ENCODE measurements at regions not wholly inside any gene's neighbourhood (a gene's known extent, or its start where the extent isn't known, plus 50 kb on each side); places are given as distances from the start of the nearest gene placed in this dataset.
A peak's percentile ranks its signal among the peaks of the same experiment; 100 is the strongest.

DNA sequence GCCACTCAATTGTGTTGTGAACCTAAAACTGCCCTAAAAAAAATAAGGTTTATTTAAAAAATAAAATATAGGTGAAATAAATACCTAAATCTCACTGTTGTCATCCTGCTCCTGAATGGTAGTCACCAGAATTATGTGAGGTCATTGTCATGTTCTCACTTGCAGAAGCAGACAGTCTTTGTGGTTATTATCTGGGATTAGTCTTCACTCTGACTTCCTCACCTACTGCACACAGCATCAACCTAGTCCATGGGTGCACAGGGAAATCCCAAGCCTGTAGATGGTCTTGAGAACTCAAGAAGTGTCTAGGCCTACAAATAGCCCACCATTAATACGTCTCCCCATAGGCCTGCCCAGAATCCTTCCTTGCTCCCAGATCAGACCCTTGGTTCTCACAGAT lies 97.0 kb downstream of the FOXF2 start:
- intact Hi-C loops (cut with DNase I), result no loop called here
- no peak for DNase-seq
- 17% methylated on average over 1 of the region's 1 CpG for WGBS (ENCODE audit: insufficient coverage, low coverage, low lambda C conversion rate, missing lambda C conversion rate)
- no peaks in the 10 kb centered on the region for H3K36me3 ChIP-seq
- H3K27me3 ChIP-seq, result no peaks in the 10 kb centered on the region
- no peak overlapping the region for H3K4me3 ChIP-seq
- no peak for TF ChIP-seq POLR2A (IDR thresholded peaks at IDR 0.05)
- TF ChIP-seq, protein P1, sequence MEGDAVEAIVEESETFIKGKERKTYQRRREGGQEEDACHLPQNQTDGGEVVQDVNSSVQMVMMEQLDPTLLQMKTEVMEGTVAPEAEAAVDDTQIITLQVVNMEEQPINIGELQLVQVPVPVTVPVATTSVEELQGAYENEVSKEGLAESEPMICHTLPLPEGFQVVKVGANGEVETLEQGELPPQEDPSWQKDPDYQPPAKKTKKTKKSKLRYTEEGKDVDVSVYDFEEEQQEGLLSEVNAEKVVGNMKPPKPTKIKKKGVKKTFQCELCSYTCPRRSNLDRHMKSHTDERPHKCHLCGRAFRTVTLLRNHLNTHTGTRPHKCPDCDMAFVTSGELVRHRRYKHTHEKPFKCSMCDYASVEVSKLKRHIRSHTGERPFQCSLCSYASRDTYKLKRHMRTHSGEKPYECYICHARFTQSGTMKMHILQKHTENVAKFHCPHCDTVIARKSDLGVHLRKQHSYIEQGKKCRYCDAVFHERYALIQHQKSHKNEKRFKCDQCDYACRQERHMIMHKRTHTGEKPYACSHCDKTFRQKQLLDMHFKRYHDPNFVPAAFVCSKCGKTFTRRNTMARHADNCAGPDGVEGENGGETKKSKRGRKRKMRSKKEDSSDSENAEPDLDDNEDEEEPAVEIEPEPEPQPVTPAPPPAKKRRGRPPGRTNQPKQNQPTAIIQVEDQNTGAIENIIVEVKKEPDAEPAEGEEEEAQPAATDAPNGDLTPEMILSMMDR (IDR thresholded peaks at IDR 0.05), result no peak
- no peaks in the 10 kb centered on the region for H3K4me1 ChIP-seq
- no peaks in the 10 kb centered on the region for H3K9me3 ChIP-seq
- no peak overlapping the region for H3K27ac ChIP-seq
- ATAC-seq, result no peak

GRCh38 chr6:1487239-1487638 lies 97.9 kb downstream of the FOXF2 start:
- H3K36me3 ChIP-seq, result no peaks in the 10 kb centered on the region
- intact Hi-C loops (cut with DNase I), result no loop called here
- ATAC-seq, result peak in 1 of 4 donors; percentile 20
- no peaks in the 10 kb centered on the region for H3K27me3 ChIP-seq
- TF ChIP-seq POLR2A (IDR thresholded peaks at IDR 0.05), result no peak
- DNase-seq, result no peak
- H3K27ac ChIP-seq, result no peak overlapping the region
- H3K9me3 ChIP-seq, result no peaks in the 10 kb centered on the region
- WGBS (ENCODE audit: insufficient coverage, low coverage, low lambda C conversion rate, missing lambda C conversion rate), result 61% methylated on average over 2 of the region's 4 CpGs
- H3K4me3 ChIP-seq, result no peak overlapping the region
- no peaks in the 10 kb centered on the region for H3K4me1 ChIP-seq

DNA sequence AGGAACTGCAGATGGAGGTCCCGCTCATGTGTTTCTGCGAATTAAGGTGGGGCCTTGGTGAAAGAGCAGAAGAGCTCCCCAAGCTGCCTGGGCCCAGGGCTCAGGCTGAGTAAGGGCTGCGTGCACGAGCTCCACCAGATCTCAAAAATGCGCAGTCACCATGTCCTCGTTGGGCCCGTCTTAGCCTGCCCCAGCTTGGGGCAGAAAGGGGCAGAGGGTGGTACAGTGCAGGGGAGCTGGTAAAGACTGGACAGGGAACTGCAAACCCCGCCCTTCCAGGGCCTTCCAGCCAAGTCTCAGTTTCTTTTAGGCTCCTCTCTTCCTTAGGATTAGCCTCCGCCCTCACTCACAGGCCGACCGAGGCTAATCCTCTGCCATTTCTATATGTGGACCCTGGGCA lies 101.6 kb downstream of the FOXF2 start:
- Histone ChIP-seq H3K27me3 (no peaks in the 10 kb centered on the region), H3K27ac (no peak overlapping the region), H3K36me3 (no peaks in the 10 kb centered on the region), H3K9me3 (no peaks in the 10 kb centered on the region), H3K4me3 (no peak overlapping the region), H3K4me1 (no peaks in the 10 kb centered on the region)
- no peak for DNase-seq
- TF ChIP-seq POLR2A (IDR thresholded peaks at IDR 0.05), result no peak
- TF ChIP-seq, protein P1 (IDR thresholded peaks at IDR 0.05), result no peak
- intact Hi-C loops (cut with DNase I), result no loop called here
- 90% methylated on average over 4 of the region's 11 CpGs for WGBS (ENCODE audit: insufficient coverage, low coverage, low lambda C conversion rate, missing lambda C conversion rate)
- no peak for ATAC-seq

DNA sequence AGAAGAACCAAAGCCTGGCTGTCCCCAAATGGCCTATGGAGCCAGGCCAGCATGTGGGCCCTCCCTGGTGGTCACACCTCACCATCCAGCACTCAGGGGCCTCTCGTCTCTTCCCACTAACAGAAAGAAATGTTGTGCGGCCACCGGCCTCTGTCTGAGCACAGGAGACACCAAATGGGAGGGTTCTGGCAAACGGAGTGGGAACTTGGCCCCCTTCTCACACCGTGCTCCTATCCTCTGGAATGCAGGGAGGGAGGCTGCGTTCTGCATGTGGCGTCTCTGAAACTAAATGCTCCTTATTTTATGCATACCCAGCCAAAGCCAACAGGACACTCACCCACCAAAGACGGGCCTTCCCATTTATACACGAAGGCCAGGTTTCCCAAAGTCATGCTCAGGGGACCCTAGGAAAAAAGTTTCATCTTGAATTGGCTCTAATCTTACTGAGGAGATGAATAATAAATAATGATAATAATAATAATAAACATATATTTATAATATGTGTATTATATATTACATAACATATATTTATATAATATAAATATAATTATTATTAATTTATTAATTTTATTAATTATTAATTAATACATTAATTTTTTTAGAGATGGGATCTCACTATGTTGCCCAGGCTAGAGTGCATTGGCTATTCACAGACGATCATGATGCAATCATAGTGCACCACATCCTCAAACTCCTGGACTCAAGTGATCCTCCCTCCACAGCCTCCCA lies 102.4 kb downstream of the FOXF2 start:
- Histone ChIP-seq H3K4me1 (no peaks in the 10 kb centered on the region), H3K27me3 (no peaks in the 10 kb centered on the region), H3K27ac (no peak overlapping the region), H3K9me3 (no peaks in the 10 kb centered on the region), H3K4me3 (no peak overlapping the region), H3K36me3 (no peaks in the 10 kb centered on the region)
- TF ChIP-seq POLR2A (IDR thresholded peaks at IDR 0.05), result no peak
- TF ChIP-seq, protein P1 (IDR thresholded peaks at IDR 0.05), result no peak
- WGBS (ENCODE audit: insufficient coverage, low coverage, low lambda C conversion rate, missing lambda C conversion rate), result 87% methylated on average over 8 of the region's 10 CpGs
- intact Hi-C loops (cut with DNase I), result no loop called here
- ATAC-seq (no peak), DNase-seq (no peak)

GRCh38 chr6:1494671-1495070 lies 105.3 kb downstream of the FOXF2 start:
- intact Hi-C loops (cut with DNase I), result no loop called here
- no peak for TF ChIP-seq POLR2A (IDR thresholded peaks at IDR 0.05)
- TF ChIP-seq, protein P1 (IDR thresholded peaks at IDR 0.05), result no peak
- H3K4me1 ChIP-seq, result no peaks in the 10 kb centered on the region
- DNase-seq, result no peak
- no peak overlapping the region for H3K4me3 ChIP-seq
- no peaks in the 10 kb centered on the region for H3K9me3 ChIP-seq
- WGBS (ENCODE audit: insufficient coverage, low coverage, low lambda C conversion rate, missing lambda C conversion rate), result 72% methylated on average over 6 of the region's 9 CpGs
- H3K36me3 ChIP-seq, result no peaks in the 10 kb centered on the region
- ATAC-seq, result no peak
- H3K27me3 ChIP-seq, result no peaks in the 10 kb centered on the region
- H3K27ac ChIP-seq, result no peak overlapping the region
